ENCODE measurements at regions not wholly inside any gene's neighbourhood (a gene's known extent, or its start where the extent isn't known, plus 50 kb on each side); places are given as distances from the start of the nearest gene placed in this dataset.

DNA sequence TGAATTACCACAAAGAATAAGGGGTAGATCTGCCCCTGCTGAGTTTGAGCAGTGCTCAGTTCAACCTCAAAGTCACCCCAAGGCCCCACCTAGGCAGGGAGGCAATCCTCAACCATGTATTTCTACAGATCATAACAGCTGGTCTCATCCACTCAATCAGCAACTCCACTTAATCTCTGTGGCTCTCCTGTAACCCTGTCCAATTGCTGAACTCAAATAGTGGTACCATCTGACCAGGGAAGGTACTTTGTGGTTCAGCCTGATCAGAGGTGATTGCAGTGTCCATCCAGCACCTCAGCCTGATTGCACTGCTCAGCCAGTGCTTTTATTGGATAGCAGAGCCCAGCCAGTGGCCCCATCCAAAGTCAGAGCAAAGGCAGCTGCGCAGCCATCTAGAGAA is 91.0 kb upstream of the SLC4A10 start:
- TF ChIP-seq, protein P1, sequence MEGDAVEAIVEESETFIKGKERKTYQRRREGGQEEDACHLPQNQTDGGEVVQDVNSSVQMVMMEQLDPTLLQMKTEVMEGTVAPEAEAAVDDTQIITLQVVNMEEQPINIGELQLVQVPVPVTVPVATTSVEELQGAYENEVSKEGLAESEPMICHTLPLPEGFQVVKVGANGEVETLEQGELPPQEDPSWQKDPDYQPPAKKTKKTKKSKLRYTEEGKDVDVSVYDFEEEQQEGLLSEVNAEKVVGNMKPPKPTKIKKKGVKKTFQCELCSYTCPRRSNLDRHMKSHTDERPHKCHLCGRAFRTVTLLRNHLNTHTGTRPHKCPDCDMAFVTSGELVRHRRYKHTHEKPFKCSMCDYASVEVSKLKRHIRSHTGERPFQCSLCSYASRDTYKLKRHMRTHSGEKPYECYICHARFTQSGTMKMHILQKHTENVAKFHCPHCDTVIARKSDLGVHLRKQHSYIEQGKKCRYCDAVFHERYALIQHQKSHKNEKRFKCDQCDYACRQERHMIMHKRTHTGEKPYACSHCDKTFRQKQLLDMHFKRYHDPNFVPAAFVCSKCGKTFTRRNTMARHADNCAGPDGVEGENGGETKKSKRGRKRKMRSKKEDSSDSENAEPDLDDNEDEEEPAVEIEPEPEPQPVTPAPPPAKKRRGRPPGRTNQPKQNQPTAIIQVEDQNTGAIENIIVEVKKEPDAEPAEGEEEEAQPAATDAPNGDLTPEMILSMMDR (IDR thresholded peaks at IDR 0.05; ENCODE audit: insufficient read depth, low read length, poor library complexity, severe bottlenecking): no peak
- TF ChIP-seq EZH2phosphoT487 (conservative IDR thresholded peaks at IDR 0.05; ENCODE audit: low read length): no peak
